Eye (tissue), 1 donor: ENCODE measurements at regions not wholly inside any gene's neighbourhood (a gene's known extent, or its start where the extent isn't known, plus 50 kb on each side); places are given as distances from the start of the nearest gene placed in this dataset.
A peak's percentile ranks its signal among the peaks of the same experiment; 100 is the strongest.

ENCODE experiments used
- DNase-seq: peaks from one replicate; pipeline ENCODE4 v3.0.0-alpha.2; 2015

GRCh38 chr11:104652996-104653395, 245.3 kb downstream of the CASP12 start:
- DNase-seq = no peak

DNA sequence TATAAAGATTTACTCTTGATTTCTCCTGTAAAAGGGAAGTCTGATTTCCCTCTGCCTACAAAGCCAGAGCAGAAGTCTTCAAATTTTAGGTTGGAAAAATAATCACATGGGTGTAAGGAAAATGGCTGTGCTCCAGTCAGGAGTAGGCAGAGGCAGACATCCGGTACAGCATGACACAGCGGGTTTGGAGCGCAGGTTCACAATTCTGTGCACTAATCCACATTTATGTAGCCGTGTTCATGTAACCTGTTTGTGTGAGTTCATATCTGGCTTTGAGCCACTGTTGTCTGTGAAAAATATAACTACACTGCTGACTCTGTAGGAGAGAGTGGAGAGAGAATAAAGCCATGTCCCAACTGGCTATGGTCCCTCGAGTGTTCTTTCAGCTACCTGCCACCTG, 248.0 kb downstream of the CASP12 start:
- DNase-seq = no peak

- DNase-seq = no peak
These were observed 249.3 kb downstream of the CASP12 start for GRCh38 chr11:104649002-104649401.

GRCh38 chr11:104645261-104646222, 252.7 kb downstream of the CASP12 start:
- DNase-seq = no peak

GRCh38 chr11:104637662-104638170, 260.5 kb downstream of the CASP12 start:
- peak; percentile 38 for DNase-seq

DNA sequence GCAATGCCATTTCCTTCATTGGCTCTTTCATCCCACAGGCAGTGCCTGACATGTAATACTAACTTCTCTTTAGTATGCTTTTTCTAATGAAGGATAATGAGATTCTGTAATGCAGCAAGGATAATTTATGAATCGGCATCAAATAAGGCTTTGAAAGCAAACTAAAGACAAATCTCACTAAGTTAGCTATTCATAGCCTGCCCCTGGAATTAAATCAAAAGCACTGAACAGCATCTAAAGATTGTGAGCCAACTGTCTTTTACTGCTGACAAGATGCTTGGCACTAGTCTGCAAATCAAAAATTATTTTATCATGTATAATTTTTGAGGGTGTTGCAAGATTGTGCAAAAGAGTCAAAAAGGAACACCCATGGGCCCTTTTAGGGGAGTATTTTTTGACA, 265.0 kb downstream of the CASP12 start:
- no peak for DNase-seq

GRCh38 chr11:104630352-104630751, 267.9 kb downstream of the CASP12 start:
- no peak for DNase-seq

- DNase-seq = no peak
These were observed 273.0 kb downstream of the CASP12 start for GRCh38 chr11:104625246-104625645.

DNA sequence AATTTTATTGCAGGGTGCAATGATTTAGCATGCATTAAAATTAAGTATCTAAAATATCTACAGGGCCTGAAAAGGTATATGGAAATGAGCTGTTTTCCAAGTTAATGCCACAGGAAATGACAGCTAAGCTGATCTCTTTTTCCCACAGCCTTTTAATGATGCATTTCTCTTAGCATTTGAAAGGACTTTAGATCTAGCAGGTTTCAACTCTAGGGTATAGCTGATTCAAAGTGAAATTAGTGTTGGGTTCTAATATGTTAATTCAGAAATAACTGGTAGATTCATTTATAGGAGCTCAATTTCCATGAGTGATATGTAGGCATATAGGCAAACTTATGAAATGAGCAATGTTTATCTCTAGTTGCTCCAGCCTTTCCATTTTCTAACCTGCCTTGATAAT, 274.2 kb downstream of the CASP12 start:
- no peak for DNase-seq

DNA sequence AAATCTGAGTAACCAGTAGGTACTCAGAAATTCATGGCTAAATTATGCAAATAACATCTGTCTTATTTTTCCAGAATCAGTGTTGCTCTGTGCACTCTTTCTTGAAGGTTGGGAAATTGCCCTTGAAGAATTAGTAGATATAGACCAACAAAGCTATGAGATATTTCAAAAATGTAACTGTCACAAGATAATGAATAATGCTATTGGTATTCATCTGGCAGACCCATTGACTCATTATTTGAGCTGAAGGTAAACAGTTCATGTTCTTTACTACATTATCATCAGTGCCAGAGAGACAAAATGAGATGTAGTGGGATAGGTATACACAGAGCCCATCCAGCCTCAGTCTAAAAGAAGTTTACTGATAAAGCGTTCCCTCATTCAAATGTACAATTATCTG, 274.7 kb downstream of the CASP12 start:
- DNase-seq = no peak

GRCh38 chr11:104620991-104621390, 277.3 kb downstream of the CASP12 start:
- DNase-seq = no peak

- no peak for DNase-seq
These were observed 278.5 kb downstream of the CASP12 start for GRCh38 chr11:104619751-104620150.

GRCh38 chr11:104618954-104619353, 279.3 kb downstream of the CASP12 start:
- DNase-seq = no peak

- no peak for DNase-seq
These were observed 283.3 kb downstream of the CASP12 start for GRCh38 chr11:104614961-104615360.

- DNase-seq = no peak
These were observed 284.1 kb downstream of the CASP12 start for GRCh38 chr11:104614117-104614680.

DNA sequence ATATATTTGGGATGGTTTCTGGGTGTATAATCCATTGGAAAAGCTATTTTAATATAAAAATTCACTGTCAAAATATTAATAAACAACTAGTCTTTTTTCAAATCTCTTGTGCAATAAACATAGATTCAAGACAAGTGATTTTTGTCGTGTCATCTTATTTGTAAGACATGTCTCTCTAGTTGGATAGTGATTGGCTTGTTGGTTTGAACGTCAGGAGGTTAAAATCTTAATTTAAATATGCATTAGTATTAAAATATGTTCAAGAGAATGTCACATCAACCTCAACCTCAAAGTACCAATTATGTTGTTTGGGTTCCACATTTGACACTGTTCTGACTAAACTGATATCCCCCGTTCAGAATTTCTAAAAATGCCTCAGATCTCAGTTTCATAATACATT, 287.6 kb downstream of the CASP12 start:
- DNase-seq = no peak

- peak; percentile 61 for DNase-seq
These were observed 288.8 kb downstream of the CASP12 start for GRCh38 chr11:104609311-104610085.

GRCh38 chr11:104602643-104603042, 295.6 kb downstream of the CASP12 start:
- DNase-seq = no peak

GRCh38 chr11:104594228-104594958, 303.9 kb downstream of the CASP12 start:
- no peak for DNase-seq

DNA sequence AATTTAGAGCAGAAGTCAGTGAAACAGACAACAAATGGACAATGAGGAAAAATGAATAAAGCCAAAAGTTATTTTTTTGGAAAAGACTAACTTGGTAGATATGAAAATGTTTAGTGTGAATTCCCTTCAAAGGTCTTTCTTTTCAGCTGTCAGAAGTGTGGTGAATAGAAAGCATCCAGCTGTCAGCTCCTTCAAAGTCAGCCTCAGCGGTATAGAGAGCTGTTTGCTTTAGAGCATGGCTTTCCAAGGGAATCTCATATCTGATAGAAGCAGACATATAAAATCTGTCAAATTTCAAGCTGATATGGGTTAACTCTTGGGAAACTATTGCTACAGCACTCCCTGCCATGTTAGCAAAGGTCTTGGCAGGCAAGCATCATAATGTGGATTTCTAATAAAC, 309.3 kb downstream of the CASP12 start:
- peak; percentile 32 for DNase-seq

DNA sequence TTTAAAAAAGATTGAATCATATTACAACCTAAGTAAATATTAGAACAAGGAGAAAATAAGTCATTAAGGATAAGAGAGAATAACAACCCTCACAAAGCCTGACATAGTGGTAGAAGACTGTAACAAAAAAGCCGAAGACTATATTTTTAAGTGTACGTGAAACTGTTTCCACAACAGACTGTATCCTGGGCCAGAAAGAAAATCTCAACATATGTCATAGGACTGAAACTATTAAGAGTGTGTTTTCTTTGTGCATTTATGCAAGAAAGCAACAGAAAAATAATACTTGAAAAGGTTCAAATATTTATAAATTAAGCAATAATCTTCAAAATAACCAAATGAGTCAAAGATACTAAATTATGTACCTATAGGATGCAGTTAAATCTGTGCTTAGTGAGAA, 309.8 kb downstream of the CASP12 start:
- peak; percentile 4 for DNase-seq

DNA sequence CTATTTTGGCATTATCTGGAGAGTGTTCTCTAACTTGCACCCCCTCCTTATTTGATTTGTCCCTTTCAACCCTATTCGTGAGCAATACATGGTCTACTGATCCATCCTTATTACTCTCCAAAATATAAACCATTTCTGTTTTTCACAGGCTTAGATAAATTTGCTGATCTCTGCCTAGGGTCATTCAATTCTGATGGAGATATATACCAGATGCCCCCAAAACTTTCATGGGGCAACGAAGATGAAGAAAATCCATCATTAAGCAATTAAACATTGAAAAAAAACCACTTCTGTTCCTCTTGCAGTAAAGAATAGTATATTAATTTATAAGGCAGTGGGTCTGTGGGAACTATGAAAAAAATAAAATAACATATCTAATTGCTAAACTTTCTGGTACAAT, 313.4 kb downstream of the CASP12 start:
- DNase-seq = no peak

- no peak for DNase-seq
These were observed 314.4 kb downstream of the CASP12 start for GRCh38 chr11:104583857-104584256.
